Spinal cord (tissue), 9 donors: ENCODE measurements at regions not wholly inside any gene's neighbourhood (a gene's known extent, or its start where the extent isn't known, plus 50 kb on each side); places are given as distances from the start of the nearest gene placed in this dataset.

Source experiments
- DNase-seq, 6 donors: peaks; one replicate each; pipeline versions ENCODE4 v3.0.0 to v3.0.0-alpha.2; 2013 to 2015; ENCODE audit warnings: low spot score in 6 of 6, low read depth in 4 of 6
- H3K27ac ChIP-seq: one replicate; pipeline ENCODE4 v1.5.1; 2013; ENCODE audit warnings: low read depth, low read length, control low read depth
- H3K27me3 ChIP-seq: one replicate; pipeline ENCODE4 v1.6.1; 2013; ENCODE audit warnings: low read length; ENCODE audit not compliant: control insufficient read depth, insufficient read depth
- H3K36me3 ChIP-seq: one replicate; pipeline ENCODE4 v1.6.1; 2013; ENCODE audit warnings: low read length; ENCODE audit not compliant: control insufficient read depth, insufficient read depth
- H3K4me1 ChIP-seq: one replicate; pipeline ENCODE4 v1.6.1; 2013; ENCODE audit warnings: low read length; ENCODE audit not compliant: control insufficient read depth, insufficient read depth
- H3K4me3 ChIP-seq: one replicate; pipeline ENCODE4 v1.5.1; 2013; ENCODE audit warnings: low read depth, low read length, control low read depth
- H3K9me3 ChIP-seq: one replicate; pipeline ENCODE4 v1.6.1; 2013; ENCODE audit warnings: low read length; ENCODE audit not compliant: control insufficient read depth, insufficient read depth
- WGBS: methylation state at CpG from one replicate; pipeline ENCODE4 v1.1.5; 2013; ENCODE audit warnings: missing lambda C conversion rate; ENCODE audit not compliant: insufficient coverage; 5-methylcytosine and 5-hydroxymethylcytosine counted together
- donor health status: healthy.

GRCh38 chr10:124259139-124259825, 159.4 kb downstream of the OAT start:
- no peak overlapping the region for H3K27ac ChIP-seq
- peaks cover 25% of the 10 kb centered on the region for H3K4me1 ChIP-seq
- H3K27me3 ChIP-seq: no peaks in the 10 kb centered on the region
- H3K9me3 ChIP-seq: no peaks in the 10 kb centered on the region
- DNase-seq: no peak
- H3K4me3 ChIP-seq: no peak overlapping the region
- no peaks in the 10 kb centered on the region for H3K36me3 ChIP-seq
- 93% methylated on average over 5 of the region's 7 CpGs for WGBS

GRCh38 chr10:124257781-124258180, 160.9 kb downstream of the OAT start:
- H3K4me3 ChIP-seq: no peak overlapping the region
- 74% methylated on average over 3 of the region's 6 CpGs for WGBS

GRCh38 chr10:124256151-124256550, 162.6 kb downstream of the OAT start:
- no peak overlapping the region for H3K27ac ChIP-seq
- no peaks in the 10 kb centered on the region for H3K36me3 ChIP-seq
- H3K27me3 ChIP-seq: no peaks in the 10 kb centered on the region
- H3K4me3 ChIP-seq: no peak overlapping the region
- 79% methylated on average over 4 of the region's 6 CpGs for WGBS
- H3K4me1 ChIP-seq: peaks cover 10% of the 10 kb centered on the region
- no peaks in the 10 kb centered on the region for H3K9me3 ChIP-seq
- no peak for DNase-seq

More at GRCh38 chr10:124257781-124258180, 160.9 kb downstream of the OAT start:
- Histone ChIP-seq H3K27me3 (no peaks in the 10 kb centered on the region), H3K36me3 (no peaks in the 10 kb centered on the region), H3K4me1 (peaks cover 17% of the 10 kb centered on the region), H3K9me3 (no peaks in the 10 kb centered on the region), H3K27ac (no peak overlapping the region)
- peak in 1 of 6 donors; percentile 57 for DNase-seq

GRCh38 chr10:124255556-124255955, 162.2 kb upstream of the CHST15 start:
- Histone ChIP-seq H3K27me3 (no peaks in the 10 kb centered on the region), H3K27ac (no peak overlapping the region), H3K36me3 (no peaks in the 10 kb centered on the region), H3K4me1 (peaks cover 6% of the 10 kb centered on the region), H3K4me3 (no peak overlapping the region), H3K9me3 (no peaks in the 10 kb centered on the region)
- no CpG with 5 or more reads among the region's 5 CpGs for WGBS
- no peak for DNase-seq

- H3K4me1 ChIP-seq: peaks cover 3% of the 10 kb centered on the region
- H3K36me3 ChIP-seq: no peaks in the 10 kb centered on the region
- H3K27ac ChIP-seq: no peak overlapping the region
- 74% methylated on average over 6 of the region's 8 CpGs for whole genome bisulfite sequencing
- H3K27me3 ChIP-seq: no peaks in the 10 kb centered on the region
- no peaks in the 10 kb centered on the region for H3K9me3 ChIP-seq
- DNase-seq: peak in 1 of 6 donors; percentile 43
- no peak overlapping the region for H3K4me3 ChIP-seq
These were observed 161.1 kb upstream of the CHST15 start for GRCh38 chr10:124254490-124254889.

- no peak overlapping the region for H3K4me3 ChIP-seq
- H3K27ac ChIP-seq: no peak overlapping the region
- no peaks in the 10 kb centered on the region for H3K36me3 ChIP-seq
- no peaks in the 10 kb centered on the region for H3K9me3 ChIP-seq
- no peak for DNase-seq
- peaks cover 3% of the 10 kb centered on the region for H3K4me1 ChIP-seq
- H3K27me3 ChIP-seq: no peaks in the 10 kb centered on the region
- WGBS: no CpG with 5 or more reads among the region's 1 CpG
These were observed 159.6 kb upstream of the CHST15 start for GRCh38 chr10:124253006-124253405.

GRCh38 chr10:124252097-124252715, 158.8 kb upstream of the CHST15 start:
- no peaks in the 10 kb centered on the region for H3K9me3 ChIP-seq
- no peak overlapping the region for H3K4me3 ChIP-seq
- H3K27ac ChIP-seq: no peak overlapping the region
- no peaks in the 10 kb centered on the region for H3K27me3 ChIP-seq
- DNase-seq: no peak
- peaks cover 3% of the 10 kb centered on the region for H3K4me1 ChIP-seq
- 75% methylated on average over 2 of the region's 8 CpGs for WGBS
- no peaks in the 10 kb centered on the region for H3K36me3 ChIP-seq

- Histone ChIP-seq H3K27ac (no peak overlapping the region), H3K4me3 (no peak overlapping the region), H3K27me3 (no peaks in the 10 kb centered on the region), H3K36me3 (no peaks in the 10 kb centered on the region), H3K4me1 (peaks cover 3% of the 10 kb centered on the region), H3K9me3 (no peaks in the 10 kb centered on the region)
- DNase-seq: peak in 1 of 6 donors; percentile 38
- WGBS: 30% methylated on average over 2 of the region's 4 CpGs
These were observed 158.1 kb upstream of the CHST15 start for GRCh38 chr10:124251317-124252065.

GRCh38 chr10:124250506-124250905, 157.1 kb upstream of the CHST15 start:
- no peak for DNase-seq
- 100% methylated on average over 2 of the region's 6 CpGs for WGBS

More at GRCh38 chr10:124250506-124250905, 157.1 kb upstream of the CHST15 start:
- Histone ChIP-seq H3K27ac (no peak overlapping the region), H3K9me3 (no peaks in the 10 kb centered on the region), H3K27me3 (no peaks in the 10 kb centered on the region), H3K4me3 (no peak overlapping the region), H3K4me1 (peaks cover 3% of the 10 kb centered on the region), H3K36me3 (no peaks in the 10 kb centered on the region)
